Endothelial cell of umbilical vein (primary cell): ENCODE measurements at regions not wholly inside any gene's neighbourhood (a gene's known extent, or its start where the extent isn't known, plus 50 kb on each side); places are given as distances from the start of the nearest gene placed in this dataset.

Experiments
- CTCF ChIP-seq, 2 donors: IDR thresholded peaks; 1 replicate in 1 of 2; 2 replicates in 1 of 2; pipeline ENCODE4 v1.5.1; 2011; ENCODE audit warnings: low read length in 2 of 2, mild to moderate bottlenecking in 2 of 2, moderate library complexity in 2 of 2, control low read depth in 1 of 2, inconsistent platforms in 1 of 2, low read depth in 1 of 2; ENCODE audit not compliant: insufficient read depth in 1 of 2; ENCODE audit errors: extremely low read depth in 1 of 2
- EZH2 ChIP-seq: IDR thresholded peaks from 2 replicates; pipeline ENCODE4 v1.6.1; 2012; ENCODE audit warnings: borderline replicate concordance, low read depth, mild to moderate bottlenecking, moderate library complexity, low read length, inconsistent platforms; ENCODE audit not compliant: severe bottlenecking
- MAX ChIP-seq: IDR thresholded peaks from 2 replicates; pipeline ENCODE4 v1.6.1; 2011; ENCODE audit not compliant: insufficient read depth, insufficient read length
- POLR2AphosphoS5 ChIP-seq: IDR thresholded peaks from 2 replicates; pipeline ENCODE4 v1.6.1; 2012; ENCODE audit warnings: low read depth, mild to moderate bottlenecking, control low read depth, low read length, moderate library complexity; ENCODE audit not compliant: insufficient read depth

GRCh38 chr1:147472489-147472888 is 68.8 kb upstream of the BCL9 start:
- TF ChIP-seq CTCF (IDR thresholded peaks at IDR 0.05; ENCODE audit: extremely low read depth in 1 of 2, insufficient read depth in 1 of 2, low read depth in 1 of 2, low read length in 2 of 2) (no peak), POLR2AphosphoS5 (no peak), MAX (no peak), EZH2 (no peak)
